ENCODE measurements at regions not wholly inside any gene's neighbourhood (a gene's known extent, or its start where the extent isn't known, plus 50 kb on each side); places are given as distances from the start of the nearest gene placed in this dataset.

DNA sequence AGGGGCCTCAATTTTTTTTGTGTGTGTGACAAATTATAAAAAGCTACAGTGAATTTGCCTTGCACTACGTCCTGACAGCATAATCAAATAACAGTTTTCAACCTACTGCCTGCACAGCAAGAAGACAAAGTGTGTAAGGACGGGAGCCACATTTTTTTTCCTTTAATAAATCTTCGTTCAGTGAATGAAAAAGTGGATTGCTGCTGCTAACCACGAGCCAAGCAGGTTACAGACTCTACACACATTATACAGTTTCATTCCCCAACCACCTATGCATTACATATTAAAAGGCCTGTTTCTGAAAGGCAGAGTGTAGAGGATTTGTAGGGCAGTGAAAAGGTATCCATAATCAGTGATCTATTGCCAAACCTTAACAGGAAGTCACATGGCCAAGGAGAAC, 570.0 kb upstream of the BTBD3 start:
- no peak for DNase-seq (ENCODE audit: low read depth in 2 of 2)

DNA sequence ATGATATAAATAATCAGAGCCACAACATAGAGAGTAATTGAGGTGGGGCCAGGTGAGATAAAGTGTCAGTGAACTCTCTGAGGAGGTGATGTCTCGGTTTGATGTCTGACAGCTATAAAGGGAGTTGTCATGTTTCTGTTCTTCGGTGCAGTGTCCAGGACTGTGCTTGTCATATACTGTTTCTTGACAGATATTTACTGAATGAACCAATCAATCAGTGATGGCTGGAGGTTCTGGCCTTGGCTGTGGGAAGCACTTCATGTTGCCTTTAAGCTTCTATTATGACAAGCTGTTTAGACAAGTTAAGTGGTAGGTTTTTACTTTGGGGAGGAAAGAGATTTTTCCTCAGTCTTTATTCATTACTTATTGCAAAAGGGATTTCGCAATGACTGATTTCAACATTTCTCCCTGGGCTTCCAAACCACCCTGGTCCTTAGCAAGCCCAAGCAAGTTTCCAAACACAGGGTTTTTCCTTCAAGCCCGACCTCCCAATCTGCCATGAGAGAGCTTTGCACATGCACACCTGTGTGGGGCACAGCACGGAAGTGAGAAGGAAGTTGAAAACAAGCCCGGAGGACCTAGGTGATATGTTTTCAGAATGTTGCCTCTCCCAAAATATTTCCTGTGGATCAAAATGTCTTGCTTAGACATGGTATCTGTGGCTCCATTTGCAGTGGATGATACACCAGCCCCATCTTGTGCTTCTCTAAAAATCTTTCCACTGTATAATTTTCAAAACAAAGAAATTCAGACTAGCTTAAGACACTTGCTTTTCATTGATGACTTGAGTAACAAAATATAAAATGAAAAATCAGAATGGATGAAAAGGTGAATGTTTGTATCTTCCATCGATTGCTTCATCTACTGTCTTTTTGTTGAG, 567.3 kb upstream of the BTBD3 start:
- DNase-seq (ENCODE audit: low read depth in 2 of 2) = no peak

DNA sequence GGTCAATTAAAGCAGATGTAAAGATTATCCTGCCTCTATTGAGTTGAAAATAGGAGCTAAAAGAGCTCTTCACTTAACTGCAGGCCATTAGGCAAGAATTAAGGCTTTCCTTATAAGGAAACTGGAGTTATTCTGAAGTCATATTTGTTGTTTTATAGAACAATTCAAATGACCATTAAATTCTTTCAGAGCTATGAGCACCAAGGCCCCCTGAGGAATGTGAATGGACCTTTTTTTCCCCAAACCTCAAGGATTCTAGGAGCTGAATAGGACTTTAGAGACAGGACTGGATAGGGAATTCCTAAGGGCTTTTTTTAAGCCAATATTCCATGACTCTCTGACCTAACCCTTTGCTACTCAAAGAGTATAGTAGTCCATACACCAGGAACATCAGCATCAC, 565.7 kb upstream of the BTBD3 start:
- no peak for DNase-seq (ENCODE audit: low read depth in 2 of 2)

DNA sequence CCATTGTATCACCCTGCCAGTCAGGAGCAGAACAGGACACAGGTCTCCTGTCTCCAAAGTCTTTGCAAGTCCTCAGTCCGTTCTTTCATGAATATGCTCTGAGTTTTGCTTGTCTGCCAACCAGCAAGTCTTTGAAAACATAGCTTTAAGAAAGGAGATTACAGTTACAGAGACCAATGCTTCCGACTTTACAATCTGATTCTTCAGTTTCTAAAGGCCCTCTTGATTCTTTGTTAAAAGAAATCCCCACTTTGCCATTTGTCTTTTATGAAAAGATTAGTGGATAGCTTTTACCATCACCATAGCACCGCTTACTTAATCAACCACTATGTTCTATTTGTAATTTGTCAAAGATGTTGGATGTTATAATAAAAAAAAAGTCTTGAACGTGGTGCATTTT, 562.8 kb upstream of the BTBD3 start:
- no peak for DNase-seq (ENCODE audit: low read depth in 2 of 2)

DNA sequence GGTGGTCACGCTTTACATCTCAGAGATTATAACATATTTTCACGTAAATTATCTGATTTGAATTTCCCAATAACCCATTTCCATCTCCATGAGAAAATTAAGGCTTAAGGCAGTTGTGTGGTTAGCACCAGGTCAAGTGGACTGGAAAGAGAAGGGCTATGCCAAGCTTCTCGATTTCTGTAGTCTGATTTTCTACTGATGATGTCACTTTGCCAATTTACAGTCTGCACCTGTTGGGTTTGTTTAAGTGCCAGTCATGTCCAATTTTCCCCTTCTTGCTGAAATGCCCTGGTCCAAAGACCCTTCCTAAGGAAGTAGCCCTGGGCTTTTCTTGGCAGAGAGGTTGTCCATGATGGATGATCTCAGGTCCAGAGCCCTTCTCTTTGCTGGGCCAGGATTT, 562.3 kb upstream of the BTBD3 start:
- DNase-seq (ENCODE audit: low read depth in 2 of 2) = no peak

DNA sequence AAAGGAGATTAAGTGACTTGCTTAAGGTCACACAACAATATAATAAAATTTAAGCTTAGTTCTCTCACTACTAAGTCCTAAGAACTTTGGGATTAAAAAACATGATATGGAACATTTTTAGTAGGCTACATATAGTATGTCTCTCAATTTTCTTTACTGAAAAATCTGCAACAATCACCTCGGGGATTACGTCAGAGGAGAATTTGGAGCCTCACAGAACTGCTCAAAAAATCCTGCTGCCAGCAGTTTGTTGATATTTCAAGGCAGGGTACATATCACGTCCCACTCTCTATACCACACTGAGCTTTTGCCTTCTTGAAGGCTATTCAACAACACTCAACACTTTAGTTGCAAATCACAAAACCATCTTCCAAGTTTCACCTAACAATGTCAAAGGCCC, 561.6 kb upstream of the BTBD3 start:
- DNase-seq (ENCODE audit: low read depth in 2 of 2) = no peak

DNA sequence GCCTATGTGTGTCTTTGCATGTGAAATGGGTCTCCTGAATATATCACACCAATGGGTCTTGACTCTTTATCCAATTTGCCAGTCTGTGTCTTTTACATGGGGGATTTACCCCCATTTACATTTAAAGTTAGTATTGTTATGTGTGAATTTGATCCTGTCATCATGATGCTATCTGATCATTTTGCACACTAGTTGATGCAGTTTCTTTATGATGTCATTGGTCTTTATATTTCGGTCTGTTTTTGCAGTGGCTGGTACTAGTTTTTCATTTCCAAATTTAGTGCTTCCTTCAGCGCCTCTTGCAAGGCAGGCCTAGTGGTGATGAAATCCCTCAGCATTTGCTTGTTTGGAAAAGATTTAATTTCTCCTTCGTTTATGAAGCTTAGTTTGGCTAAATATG, 555.2 kb upstream of the BTBD3 start:
- DNase-seq (ENCODE audit: low read depth in 2 of 2) = no peak

DNA sequence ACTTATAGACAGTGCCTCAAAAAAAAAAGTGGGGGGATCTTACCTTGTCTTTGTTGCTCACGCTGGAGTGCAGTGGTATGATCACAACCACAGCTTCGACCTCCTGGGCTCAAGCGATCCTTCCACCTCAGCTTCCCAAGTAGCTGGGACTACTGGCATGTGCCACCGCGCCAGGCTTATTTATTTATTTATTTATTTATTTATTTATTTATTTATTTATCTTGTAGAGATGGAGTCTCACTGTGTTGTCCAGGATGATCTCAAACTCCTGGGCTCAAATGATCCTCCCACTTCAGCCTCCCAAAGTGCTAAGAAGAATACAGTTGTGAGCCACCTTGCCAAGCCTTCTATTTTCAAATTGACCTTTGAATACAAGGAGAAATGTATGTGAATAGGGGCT, 553.0 kb upstream of the BTBD3 start:
- DNase-seq (ENCODE audit: low read depth in 2 of 2) = no peak

DNA sequence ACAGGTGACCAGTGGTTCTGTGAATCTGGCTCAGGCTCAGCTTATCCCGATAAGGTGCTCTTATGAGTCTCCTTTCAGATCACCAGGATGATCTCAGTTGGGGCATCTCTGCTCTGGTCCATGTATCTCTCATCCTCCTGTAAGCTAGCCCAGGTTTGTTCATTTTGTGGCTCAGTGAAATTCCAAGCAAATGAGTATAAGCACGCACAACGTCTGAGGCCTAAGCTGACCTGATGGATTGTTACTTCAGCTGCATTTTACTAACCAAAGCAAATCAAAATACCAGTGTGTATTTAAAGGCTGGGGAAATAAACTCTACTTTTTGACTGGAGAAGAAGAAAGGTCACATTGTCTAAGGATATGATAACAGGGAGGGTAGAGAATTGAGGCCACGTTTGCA, 551.0 kb upstream of the BTBD3 start:
- no peak for DNase-seq (ENCODE audit: low read depth in 2 of 2)

DNA sequence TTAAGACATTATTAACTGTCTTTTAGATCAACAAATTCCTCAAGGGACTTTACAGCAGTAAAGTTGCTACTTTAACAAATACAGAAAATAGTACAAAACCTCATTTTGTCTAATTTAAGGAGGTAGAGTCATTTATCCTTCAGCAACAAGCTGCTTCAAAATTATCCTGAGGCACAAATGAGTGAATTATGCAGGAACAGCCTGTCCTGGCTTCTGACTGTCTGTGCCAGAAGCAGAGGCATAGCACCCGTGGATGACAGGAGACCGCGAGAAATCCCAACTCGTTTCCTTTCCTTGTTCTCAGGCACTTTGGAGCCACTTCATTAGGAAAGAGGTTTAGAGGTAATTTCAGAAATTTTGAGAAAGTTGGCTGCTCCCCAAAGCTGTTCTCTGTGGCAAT, 549.2 kb upstream of the BTBD3 start:
- no peak for DNase-seq (ENCODE audit: low read depth in 2 of 2)

DNA sequence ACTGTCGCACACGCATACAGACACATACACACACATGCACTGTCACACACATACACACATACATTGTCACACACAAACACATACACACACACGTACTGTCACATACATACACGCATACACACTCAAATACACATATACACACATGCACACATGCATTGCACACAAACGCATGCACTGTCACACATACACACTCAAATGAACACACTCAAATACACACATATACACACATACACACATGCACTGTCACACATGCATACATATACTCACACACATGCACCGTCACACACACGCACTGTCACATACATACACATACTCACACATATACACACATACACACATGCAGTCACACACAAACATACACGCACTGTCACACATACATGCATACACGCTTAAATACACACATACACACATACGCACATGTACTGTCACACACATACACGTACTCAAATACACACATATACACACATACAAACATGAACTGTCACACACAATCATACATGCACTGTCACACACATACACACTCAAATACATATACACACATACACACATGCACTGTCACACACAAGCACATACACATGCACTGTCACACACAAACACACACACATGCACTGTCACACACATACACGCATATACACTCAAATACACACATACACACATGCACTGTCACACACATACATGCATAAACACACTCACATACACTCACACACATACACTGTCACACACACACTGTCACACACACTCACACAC, 548.6 kb upstream of the BTBD3 start:
- no peak for DNase-seq (ENCODE audit: low read depth in 2 of 2)

DNA sequence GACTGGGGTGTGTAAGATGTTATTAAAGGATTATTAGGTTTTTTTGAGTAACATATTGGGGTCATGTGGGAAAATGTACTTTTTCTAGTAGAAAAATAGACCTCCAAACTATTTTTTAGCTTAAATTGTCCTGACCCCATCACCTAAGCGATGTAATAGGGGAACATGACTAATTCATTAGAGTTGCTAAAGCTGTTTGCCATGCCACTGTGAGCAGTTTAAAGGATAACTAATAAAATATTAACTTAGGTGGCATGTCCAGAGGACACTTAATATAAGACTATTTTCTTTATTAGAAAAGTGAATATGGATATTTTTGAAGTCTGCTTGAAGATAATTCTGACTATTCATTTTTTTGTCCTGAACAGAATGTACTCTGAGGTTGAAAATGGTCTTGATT, 545.9 kb upstream of the BTBD3 start:
- DNase-seq (ENCODE audit: low read depth in 2 of 2) = no peak

DNA sequence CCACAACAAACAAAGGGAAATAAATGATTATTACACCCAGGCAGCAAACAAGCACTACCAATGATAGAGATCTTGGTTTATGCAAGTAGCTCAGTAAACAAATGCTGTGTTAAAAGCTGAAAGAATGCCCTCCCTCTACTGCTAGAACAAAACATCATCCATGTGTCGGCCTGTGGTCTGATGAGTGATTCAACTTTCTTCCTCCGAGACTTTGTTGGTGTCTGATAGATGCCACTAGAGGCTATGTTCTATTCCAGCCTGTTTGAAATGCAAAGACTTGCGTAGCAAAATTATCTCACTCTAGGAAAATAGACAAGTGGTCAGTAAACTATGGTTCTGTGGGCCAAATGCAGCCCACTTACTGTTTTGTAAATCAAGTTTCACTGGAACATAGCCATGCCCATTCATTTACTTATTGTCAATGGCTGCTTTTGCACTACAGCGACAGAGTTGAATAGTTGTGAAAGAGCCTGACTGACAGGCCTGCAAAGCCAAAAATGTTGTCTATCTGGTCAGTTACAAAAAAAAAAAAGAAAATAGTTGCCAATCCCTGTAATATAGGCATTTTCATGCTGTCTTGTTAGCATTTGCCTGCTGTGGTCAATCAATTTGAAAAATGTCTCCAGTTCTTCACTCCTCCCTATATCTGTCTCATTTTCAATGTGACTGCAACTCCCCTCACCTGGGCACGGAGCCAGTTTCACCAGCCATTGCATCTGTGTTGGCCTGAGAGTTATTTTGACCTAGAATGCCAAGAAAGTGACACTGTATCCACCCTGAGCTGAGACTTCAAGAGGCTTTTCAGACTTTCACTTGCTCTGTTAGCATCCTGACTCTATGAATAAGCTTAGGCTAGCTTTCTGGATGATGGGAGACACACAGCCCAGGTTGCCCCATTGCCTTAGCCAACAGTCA, 544.6 kb upstream of the BTBD3 start:
- DNase-seq (ENCODE audit: low read depth in 2 of 2) = no peak

DNA sequence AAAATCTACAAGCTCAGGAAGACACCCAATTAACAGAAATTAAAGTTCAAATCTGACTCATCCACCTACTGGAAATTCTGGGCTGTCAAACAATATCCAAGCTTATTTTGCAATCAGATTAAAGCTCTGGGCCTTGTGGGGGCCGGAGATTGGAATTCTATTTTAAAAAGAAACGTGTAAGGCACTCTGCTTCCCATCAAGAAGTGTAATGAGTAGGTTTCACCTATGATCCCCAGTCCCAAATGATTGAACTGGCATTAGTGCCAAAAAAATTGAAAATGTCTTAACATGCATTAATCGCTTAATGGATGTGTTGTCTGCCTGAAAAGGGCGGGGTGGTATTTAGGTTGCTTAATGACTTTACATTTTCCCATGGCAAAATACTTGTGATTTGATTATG, 542.4 kb upstream of the BTBD3 start:
- no peak for DNase-seq (ENCODE audit: low read depth in 2 of 2)

DNA sequence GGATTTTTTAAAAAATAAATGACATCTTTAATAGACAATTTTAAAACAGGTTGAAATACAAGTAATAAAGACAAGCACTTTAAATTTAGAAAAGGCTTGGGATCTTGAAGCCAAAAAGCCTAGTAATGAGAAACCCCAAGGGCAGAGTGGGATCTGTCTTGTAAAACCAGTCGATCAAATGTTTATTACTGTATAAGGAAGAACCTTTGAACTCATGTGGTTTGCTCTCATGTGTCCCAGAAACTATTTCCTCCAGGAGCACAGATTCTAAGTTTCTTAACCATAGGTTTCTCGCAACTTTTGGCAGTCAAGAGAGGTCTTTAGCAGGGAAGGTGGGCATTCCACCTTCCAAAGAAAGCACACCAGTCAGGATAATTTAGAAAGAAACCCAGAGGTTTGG, 541.7 kb upstream of the BTBD3 start:
- DNase-seq (ENCODE audit: low read depth in 2 of 2) = no peak

DNA sequence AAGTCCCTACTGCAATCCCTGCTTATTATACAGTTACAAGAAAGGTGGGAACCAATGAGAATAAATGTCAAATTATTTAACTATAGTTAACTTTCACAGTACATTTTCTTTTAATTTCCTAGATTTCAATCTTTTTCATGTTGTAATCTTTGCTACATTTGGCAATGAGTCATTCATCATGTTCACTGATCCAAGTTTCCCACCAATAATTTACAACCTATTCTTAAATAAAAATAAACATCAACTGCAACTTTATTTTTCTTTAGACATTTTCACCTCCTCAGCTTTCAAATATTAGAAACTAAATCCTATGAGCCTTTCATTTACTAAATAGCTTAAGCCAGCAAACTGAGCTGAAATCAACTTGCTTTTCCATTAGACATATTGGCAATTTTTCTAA, 541.3 kb upstream of the BTBD3 start:
- DNase-seq (ENCODE audit: low read depth in 2 of 2) = no peak

DNA sequence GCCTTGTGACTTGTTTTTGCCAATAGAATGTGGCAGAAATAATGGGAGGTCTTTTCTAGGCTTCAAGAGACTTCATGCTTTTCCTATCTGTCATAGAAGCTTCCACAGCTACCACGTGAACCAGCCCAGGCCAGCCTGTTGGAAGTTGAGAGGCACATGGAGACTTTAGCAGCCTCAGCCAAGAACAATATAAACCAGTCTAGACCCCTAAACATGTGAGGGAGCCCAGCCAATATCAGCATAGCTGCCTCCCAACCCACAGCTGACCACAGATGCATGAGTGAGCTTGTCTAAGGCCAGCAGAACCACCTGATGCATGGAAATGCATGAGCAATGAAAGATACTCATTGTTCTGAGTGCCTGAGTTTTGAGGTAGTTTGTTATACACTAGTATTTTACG, 540.7 kb upstream of the BTBD3 start:
- no peak for DNase-seq (ENCODE audit: low read depth in 2 of 2)

DNA sequence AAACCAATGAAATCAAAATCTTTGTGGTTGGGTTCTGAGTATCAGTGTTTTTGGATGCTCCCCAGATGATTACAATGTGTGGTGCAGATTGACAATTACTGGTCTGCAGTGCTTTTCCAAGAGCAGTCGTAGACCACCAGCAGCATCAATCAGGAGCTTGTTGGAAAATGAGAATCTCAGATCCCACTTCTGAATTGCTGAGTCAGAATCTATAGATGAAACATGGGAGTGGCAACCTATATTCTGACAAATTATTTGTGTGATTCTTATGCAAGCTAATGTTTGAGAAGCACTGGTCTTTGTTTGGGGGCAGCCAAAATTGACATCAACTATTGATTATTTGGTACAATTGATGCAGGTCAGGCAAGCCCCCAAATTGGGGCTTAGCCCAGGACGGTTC, 539.9 kb upstream of the BTBD3 start:
- DNase-seq (ENCODE audit: low read depth in 2 of 2) = no peak

DNA sequence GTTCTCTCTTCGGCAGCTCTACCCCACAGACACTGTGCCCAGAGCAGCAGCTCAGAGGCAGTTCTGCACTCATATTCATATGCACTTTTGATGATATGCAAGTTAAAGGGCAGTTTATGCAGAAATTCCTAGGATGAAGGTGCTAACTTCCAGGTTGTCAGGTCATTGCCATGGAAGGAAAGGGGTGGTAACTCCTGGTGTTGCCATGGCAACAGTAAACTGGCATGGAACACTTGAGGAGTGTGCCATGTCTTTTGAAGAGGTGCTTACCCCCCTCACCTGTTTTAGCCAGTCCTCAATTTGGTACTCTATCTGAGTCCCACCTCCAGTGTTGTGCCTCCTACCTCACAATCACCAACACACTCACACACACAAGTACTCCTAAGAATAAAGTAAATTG, 539.4 kb upstream of the BTBD3 start:
- DNase-seq (ENCODE audit: low read depth in 2 of 2) = no peak

DNA sequence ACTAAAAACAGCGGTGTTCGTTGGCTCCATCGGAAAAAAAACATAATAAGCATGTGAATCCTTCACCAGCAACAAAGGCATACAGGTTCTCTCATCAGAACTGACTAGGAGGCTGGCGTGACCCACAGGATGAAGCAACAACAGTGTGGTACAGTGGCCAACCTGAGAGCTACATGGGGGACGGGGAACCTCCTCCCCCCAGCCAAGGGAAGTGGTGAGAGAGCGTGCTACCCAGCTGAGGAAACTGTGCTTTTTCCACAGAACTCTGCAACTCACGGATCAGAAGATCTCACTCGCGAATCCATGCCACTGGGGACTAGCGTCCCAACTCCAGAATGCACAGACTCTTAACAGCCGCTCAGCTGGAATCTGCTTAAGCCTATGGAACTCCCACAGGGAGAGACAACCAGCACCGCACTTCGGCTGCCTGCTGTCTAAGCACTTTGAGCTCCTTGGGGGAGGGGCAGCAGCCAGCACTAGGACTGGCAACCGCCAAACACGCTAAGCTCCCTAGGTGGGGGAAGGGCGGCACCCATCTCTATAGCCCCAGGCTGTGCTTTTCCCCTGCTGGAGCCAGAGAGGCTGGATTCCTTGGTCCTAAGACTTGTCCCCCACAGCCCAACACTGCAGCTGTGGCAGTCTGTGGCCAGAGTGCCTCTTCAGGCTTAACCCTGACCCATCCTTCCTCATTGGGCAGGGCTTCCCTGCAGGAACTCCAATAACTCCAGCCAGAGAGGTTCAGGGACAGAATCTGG, 538.3 kb upstream of the BTBD3 start:
- no peak for DNase-seq (ENCODE audit: low read depth in 2 of 2)

DNA sequence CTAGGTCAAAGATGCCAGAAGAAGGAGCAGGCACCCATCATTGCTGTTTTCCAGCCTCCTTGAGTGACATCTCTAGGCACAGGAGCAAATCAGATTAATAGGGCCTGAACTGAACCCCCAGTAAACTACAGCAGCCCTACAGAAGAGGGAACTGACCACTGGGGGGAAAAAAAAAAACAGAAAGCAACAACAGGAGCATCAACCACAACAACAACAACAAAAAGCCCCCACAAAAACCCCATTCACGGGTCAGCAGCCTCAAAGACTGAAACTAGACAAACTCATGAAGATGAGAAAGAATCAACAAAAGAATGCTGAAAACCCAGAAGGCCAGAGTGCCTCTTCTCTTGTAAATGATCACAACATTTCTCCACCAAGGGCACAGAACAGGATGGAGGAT, 537.4 kb upstream of the BTBD3 start:
- DNase-seq (ENCODE audit: low read depth in 2 of 2) = no peak
